ENCODE measurements at regions not wholly inside any gene's neighbourhood (a gene's known extent, or its start where the extent isn't known, plus 50 kb on each side); places are given as distances from the start of the nearest gene placed in this dataset.

GRCh38 chr9:13568405-13568804, 288.9 kb upstream of the MPDZ start:
- Histone ChIP-seq H3K4me1 (replicated peaks in 1 of 2) (peaks cover 3 to 7% of the 10 kb centered on the region in 2 donors), H3K27ac (no peak overlapping the region), H3K4me3 (peak overlapping the region in 3 of 5 donors; percentile 0 to 9 (median 3))
- WGBS, 10 experiments = 4 to 25% (median 15%) methylated on average over 1 to 3 of the region's 3 CpGs; no CpG with 5 or more reads in 3 of the 10 experiments
- peak in 7 of 8 experiments; percentile 41 to 86 (median 63) for ATAC-seq (replicated peaks in 6 of 8)
- in situ Hi-C loops (cut with MboI; ENCODE audit: low pct_unique_long_range_greater_than_20kb in 2 of 9, low sequenced_read_pairs in 9 of 9, unreplicated experiment in 9 of 9) = no loop called here

GRCh38 chr9:13567833-13568232, 288.3 kb upstream of the MPDZ start:
- no peak for ATAC-seq (replicated peaks in 6 of 8)
- 0 to 100% (median 84%) methylated on average over 1 to 4 of the region's 4 CpGs for WGBS, 10 experiments

GRCh38 chr9:13557746-13558145, 278.3 kb upstream of the MPDZ start:
- no peak for ATAC-seq (replicated peaks in 6 of 8)
- H3K27ac ChIP-seq = no peak overlapping the region
- WGBS, 10 experiments = 0 to 57% (median 33%) methylated on average over 1 to 2 of the region's 2 CpGs; no CpG with 5 or more reads in 1 of the 10 experiments
- H3K4me1 ChIP-seq (replicated peaks in 1 of 2) = no peaks in the 10 kb centered on the region
- H3K4me3 ChIP-seq = no peak overlapping the region
- in situ Hi-C loops (cut with MboI; ENCODE audit: low pct_unique_long_range_greater_than_20kb in 2 of 9, low sequenced_read_pairs in 9 of 9, unreplicated experiment in 9 of 9) = no loop called here

More at GRCh38 chr9:13567833-13568232, 288.3 kb upstream of the MPDZ start:
- H3K4me3 ChIP-seq = no peak overlapping the region
- in situ Hi-C loops (cut with MboI; ENCODE audit: low pct_unique_long_range_greater_than_20kb in 2 of 9, low sequenced_read_pairs in 9 of 9, unreplicated experiment in 9 of 9) = no loop called here
- H3K4me1 ChIP-seq (replicated peaks in 1 of 2) = peaks cover 3 to 7% of the 10 kb centered on the region in 2 donors
- H3K27ac ChIP-seq = no peak overlapping the region

- Histone ChIP-seq H3K4me3 (no peak overlapping the region), H3K27ac (no peak overlapping the region), H3K4me1 (replicated peaks in 1 of 2) (no peaks in the 10 kb centered on the region)
- 32 to 100% (median 83%) methylated on average over 1 to 2 of the region's 2 CpGs for WGBS, 10 experiments
- no peak for ATAC-seq (replicated peaks in 6 of 8)
- in situ Hi-C loops (cut with MboI; ENCODE audit: low pct_unique_long_range_greater_than_20kb in 2 of 9, low sequenced_read_pairs in 9 of 9, unreplicated experiment in 9 of 9) = no loop called here
These were observed 277.2 kb upstream of the MPDZ start for GRCh38 chr9:13556656-13557055.

GRCh38 chr9:13555989-13556500, 276.6 kb upstream of the MPDZ start:
- Histone ChIP-seq H3K4me1 (replicated peaks in 1 of 2) (no peaks in the 10 kb centered on the region), H3K27ac (no peak overlapping the region), H3K4me3 (no peak overlapping the region)
- no peak for ATAC-seq (replicated peaks in 6 of 8)
- in situ Hi-C loops (cut with MboI; ENCODE audit: low pct_unique_long_range_greater_than_20kb in 2 of 9, low sequenced_read_pairs in 9 of 9, unreplicated experiment in 9 of 9) = no loop called here
- 48 to 100% (median 78%) methylated on average over 1 to 5 of the region's 5 CpGs for WGBS, 10 experiments

- in situ Hi-C loops (cut with MboI; ENCODE audit: low pct_unique_long_range_greater_than_20kb in 2 of 9, low sequenced_read_pairs in 9 of 9, unreplicated experiment in 9 of 9) = no loop called here
- Histone ChIP-seq H3K4me1 (replicated peaks in 1 of 2) (no peaks in the 10 kb centered on the region), H3K4me3 (no peak overlapping the region), H3K27ac (no peak overlapping the region)
- ATAC-seq (replicated peaks in 6 of 8) = no peak
- WGBS, 10 experiments = 62 to 95% (median 88%) methylated on average over 2 to 4 of the region's 4 CpGs
These were observed 276.0 kb upstream of the MPDZ start for GRCh38 chr9:13555516-13555915.

GRCh38 chr9:13554626-13555025, 275.1 kb upstream of the MPDZ start:
- Histone ChIP-seq H3K4me1 (replicated peaks in 1 of 2) (no peaks in the 10 kb centered on the region), H3K4me3 (no peak overlapping the region), H3K27ac (no peak overlapping the region)
- in situ Hi-C loops (cut with MboI; ENCODE audit: low pct_unique_long_range_greater_than_20kb in 2 of 9, low sequenced_read_pairs in 9 of 9, unreplicated experiment in 9 of 9) = no loop called here
- ATAC-seq (replicated peaks in 6 of 8) = no peak

- ATAC-seq (replicated peaks in 6 of 8) = peak in 1 of 8 experiments; percentile 31
- in situ Hi-C loops (cut with MboI; ENCODE audit: low pct_unique_long_range_greater_than_20kb in 2 of 9, low sequenced_read_pairs in 9 of 9, unreplicated experiment in 9 of 9) = no loop called here
These were observed 273.2 kb upstream of the MPDZ start for GRCh38 chr9:13552606-13553215.

GRCh38 chr9:13550519-13550918, 271.0 kb upstream of the MPDZ start:
- in situ Hi-C loops (cut with MboI; ENCODE audit: low pct_unique_long_range_greater_than_20kb in 2 of 9, low sequenced_read_pairs in 9 of 9, unreplicated experiment in 9 of 9) = no loop called here
- no peak for ATAC-seq (replicated peaks in 6 of 8)

More at GRCh38 chr9:13552606-13553215, 273.2 kb upstream of the MPDZ start:
- WGBS, 10 experiments = 68 to 100% (median 91%) methylated on average over 1 to 5 of the region's 5 CpGs
- Histone ChIP-seq H3K27ac (no peak overlapping the region), H3K4me1 (replicated peaks in 1 of 2) (no peaks in the 10 kb centered on the region), H3K4me3 (no peak overlapping the region)

GRCh38 chr9:13548535-13548934, 269.0 kb upstream of the MPDZ start:
- Histone ChIP-seq H3K4me3 (no peak overlapping the region), H3K4me1 (replicated peaks in 1 of 2) (peaks cover 2 to 8% of the 10 kb centered on the region in 2 donors), H3K27ac (no peak overlapping the region)
- ATAC-seq (replicated peaks in 6 of 8) = peak in 2 of 8 experiments; percentile 53 to 67
- in situ Hi-C loops (cut with MboI; ENCODE audit: low pct_unique_long_range_greater_than_20kb in 2 of 9, low sequenced_read_pairs in 9 of 9, unreplicated experiment in 9 of 9) = no loop called here
- 0 to 100% (median 41%) methylated on average over 1 of the region's 1 CpG; no CpG with 5 or more reads in 2 of the 10 experiments for WGBS, 10 experiments

More at GRCh38 chr9:13550519-13550918, 271.0 kb upstream of the MPDZ start:
- Histone ChIP-seq H3K4me1 (replicated peaks in 1 of 2) (no peaks in the 10 kb centered on the region), H3K27ac (no peak overlapping the region), H3K4me3 (no peak overlapping the region)
- WGBS, 10 experiments = 17 to 100% (median 40%) methylated on average over 1 to 2 of the region's 2 CpGs; no CpG with 5 or more reads in 5 of the 10 experiments

- H3K4me1 ChIP-seq (replicated peaks in 1 of 2) = peaks cover 0 to 4% of the 10 kb centered on the region in 2 donors
- H3K27ac ChIP-seq = no peak overlapping the region
- in situ Hi-C loops (cut with MboI; ENCODE audit: low pct_unique_long_range_greater_than_20kb in 2 of 9, low sequenced_read_pairs in 9 of 9, unreplicated experiment in 9 of 9) = no loop called here
- 26 to 94% (median 62%) methylated on average over 2 to 4 of the region's 5 CpGs; no CpG with 5 or more reads in 4 of the 10 experiments for WGBS, 10 experiments
- ATAC-seq (replicated peaks in 6 of 8) = no peak
- no peak overlapping the region for H3K4me3 ChIP-seq
These were observed 255.6 kb upstream of the MPDZ start for GRCh38 chr9:13535141-13535540.

- WGBS, 10 experiments = 21 to 100% (median 86%) methylated on average over 1 to 2 of the region's 2 CpGs; no CpG with 5 or more reads in 1 of the 10 experiments
- H3K4me1 ChIP-seq (replicated peaks in 1 of 2) = peaks cover 0 to 4% of the 10 kb centered on the region in 2 donors
- in situ Hi-C loops (cut with MboI; ENCODE audit: low pct_unique_long_range_greater_than_20kb in 2 of 9, low sequenced_read_pairs in 9 of 9, unreplicated experiment in 9 of 9) = no loop called here
- no peak for ATAC-seq (replicated peaks in 6 of 8)
- H3K27ac ChIP-seq = no peak overlapping the region
- no peak overlapping the region for H3K4me3 ChIP-seq
These were observed 254.5 kb upstream of the MPDZ start for GRCh38 chr9:13534006-13534405.

GRCh38 chr9:13532407-13532806, 252.9 kb upstream of the MPDZ start:
- 20 to 100% (median 86%) methylated on average over 1 to 2 of the region's 2 CpGs; no CpG with 5 or more reads in 1 of the 10 experiments for WGBS, 10 experiments
- Histone ChIP-seq H3K4me1 (replicated peaks in 1 of 2) (peaks cover 0 to 4% of the 10 kb centered on the region in 2 donors), H3K27ac (no peak overlapping the region), H3K4me3 (no peak overlapping the region)
- no peak for ATAC-seq (replicated peaks in 6 of 8)
- in situ Hi-C loops (cut with MboI; ENCODE audit: low pct_unique_long_range_greater_than_20kb in 2 of 9, low sequenced_read_pairs in 9 of 9, unreplicated experiment in 9 of 9) = no loop called here

Data from motor neuron (in vitro differentiated cells).